K562 (cell line): ENCODE measurements at regions not wholly inside any gene's neighbourhood (a gene's known extent, or its start where the extent isn't known, plus 50 kb on each side); places are given as distances from the start of the nearest gene placed in this dataset.

ENCODE experiments used
- ATAC-seq: fragments of 200-7000 bp; cut with Tn5 transposase; 3 replicates; pipeline ENCODE4 v1.9.1; 2020; ENCODE audit warnings: moderate library complexity
- BruUV-seq: library from RNA; stranded (reverse); fragments of 400-500 nt; replicated peaks from 2 replicates; lab custom pipeline; 2021; lab: Mats Ljungman, UMichigan
- CTCF ChIA-PET: fragments of 300-600 bp; formaldehyde crosslinking; extraction: SDS; loops from one replicate; lab custom pipeline; 2021; ENCODE audit warnings: low intra/inter-chr PET ratio; lab: Yijun Ruan, JAX
- POLR2A ChIA-PET: fragments of 300-600, 350-650 bp; sonication (Branson Sonifier 250); formaldehyde crosslinking; extraction: SDS; loops from one replicate; lab custom pipeline; 2021; ENCODE audit warnings: antibody characterized with exemption, inconsistent platforms; lab: Yijun Ruan, JAX
- DNase-seq, 4 experiments: peaks; one replicate each; pipeline versions ENCODE4 v3.0.0 to v3.0.0-alpha.2; 2011 to 2018; ENCODE audit warnings: low spot score in 3 of 4, mixed read lengths in 3 of 4; ENCODE audit errors: extremely low read depth in 1 of 4
- FAIRE-seq: peaks from 2 replicates; lab custom pipeline; 2011; peaks lifted over from hg19 to GRCh38; lab: Jason Lieb, UNC
- H2AFZ ChIP-seq: 2 replicates; pipeline ENCODE4 v1.6.0; 2011; ENCODE audit warnings: low read depth, low read length, control low read depth, inconsistent platforms
- H3K27ac ChIP-seq: fragments of 200-600 bp; 3 replicates; pipeline ENCODE4 v1.8.0; 2011; ENCODE audit warnings: low read depth, mild to moderate bottlenecking, control low read depth, inconsistent platforms, low read length, moderate library complexity, mixed read lengths; ENCODE audit errors: extremely low read depth
- H3K27me3 ChIP-seq, 2 experiments: fragments of 300-600 bp in 1 of 2; 2 replicates in 1 of 2; 3 replicates in 1 of 2; pipeline versions ENCODE4 v1.6.0 to v1.8.0; 2011; ENCODE audit warnings: inconsistent platforms in 2 of 2, low read length in 2 of 2, mild to moderate bottlenecking in 1 of 2, mixed read lengths in 1 of 2, moderate library complexity in 1 of 2; ENCODE audit not compliant: control insufficient read depth in 2 of 2, insufficient read depth in 2 of 2
- H3K36me3 ChIP-seq: fragments of 300-600 bp; 3 replicates; pipeline ENCODE4 v1.8.0; 2011; ENCODE audit warnings: mild to moderate bottlenecking, low read length, inconsistent platforms; ENCODE audit not compliant: control insufficient read depth, insufficient read depth
- H3K4me1 ChIP-seq, 2 experiments: fragments of 200-600 bp in 1 of 2; replicated peaks in 1 of 2; 2 replicates in 1 of 2; 3 replicates in 1 of 2; pipeline versions ENCODE4 v1.5.1 to v1.8.0; 2011; ENCODE audit warnings: inconsistent platforms in 2 of 2, low read length in 2 of 2, mild to moderate bottlenecking in 1 of 2, mixed read lengths in 1 of 2, moderate library complexity in 1 of 2; ENCODE audit not compliant: control insufficient read depth in 2 of 2, insufficient read depth in 2 of 2
- H3K4me2 ChIP-seq: 2 replicates; pipeline ENCODE4 v1.6.1; 2011; ENCODE audit warnings: low read length, control low read depth, inconsistent platforms, mixed read lengths; ENCODE audit not compliant: insufficient read depth
- H3K4me3 ChIP-seq: fragments of 200-600 bp; sonication (generic), shearing (Covaris generic); 2 replicates; pipeline ENCODE4 v1.5.1; 2016; ENCODE audit warnings: control low read depth, inconsistent platforms
- H3K79me2 ChIP-seq: fragments of 200-600 bp; 3 replicates; pipeline ENCODE4 v1.8.0; 2011; ENCODE audit warnings: low read length, inconsistent platforms; ENCODE audit not compliant: control insufficient read depth, insufficient read depth
- H3K9ac ChIP-seq, 2 experiments: 2 replicates each; pipeline versions ENCODE4 v1.6.0 to v1.6.1; 2011; ENCODE audit warnings: low read depth in 2 of 2, low read length in 2 of 2, control low read depth in 1 of 2, inconsistent platforms in 1 of 2, mild to moderate bottlenecking in 1 of 2, mixed read lengths in 1 of 2; ENCODE audit not compliant: insufficient read depth in 1 of 2
- H3K9me1 ChIP-seq: one replicate; pipeline ENCODE4 v1.6.0; 2011; ENCODE audit warnings: inconsistent platforms, mild to moderate bottlenecking, low read length, moderate library complexity; ENCODE audit not compliant: control insufficient read depth, insufficient read depth
- H3K9me3 ChIP-seq: replicated peaks from 2 replicates; pipeline ENCODE4 v1.5.1; 2011; ENCODE audit warnings: low read depth, low read length, inconsistent platforms; ENCODE audit not compliant: control insufficient read depth, insufficient read depth
- H4K20me1 ChIP-seq: replicated peaks from 2 replicates; pipeline ENCODE4 v1.6.1; 2011; ENCODE audit warnings: low read length, inconsistent platforms, mixed read lengths; ENCODE audit not compliant: control insufficient read depth, insufficient read depth
- CHD1 ChIP-seq: fragments of 200-600 bp; sonication (generic); IDR thresholded peaks from one replicate; pipeline ENCODE4 v1.6.1; 2012; ENCODE audit warnings: mild to moderate bottlenecking, moderate library complexity, low read length, inconsistent platforms
- DEAF1 ChIP-seq: fragments of 450-650 bp; formaldehyde crosslinking; IDR thresholded peaks from 2 replicates; pipeline ENCODE4 v1.4.0; 2020; ENCODE audit warnings: mild to moderate bottlenecking, moderate library complexity
- ELF2 ChIP-seq: fragments of 250-450 bp; sonication (Bioruptor Pico); IDR thresholded peaks from 2 replicates; pipeline ENCODE4 v1.5.0; 2021; ENCODE audit warnings: mild to moderate bottlenecking
- HMG20A ChIP-seq: fragments of 450-650 bp; formaldehyde crosslinking; conservative IDR thresholded peaks from 2 replicates; pipeline ENCODE4 v1.4.0; 2020; ENCODE audit warnings: mild to moderate bottlenecking, mixed read lengths
- MCM3 ChIP-seq: fragments of 450-650 bp; IDR thresholded peaks from 2 replicates; pipeline ENCODE4 v1.6.1; 2016
- NR2C2 ChIP-seq, 2 experiments: fragments of 200-800 bp in 1 of 2; sonication (Bioruptor generic) in 1 of 2; sonication (generic) in 1 of 2; formaldehyde crosslinking in 1 of 2; IDR thresholded peaks; 2 replicates each; pipeline versions ENCODE4 v1.6.1 to v1.8.0; 2016 to 2022; ENCODE audit warnings: mild to moderate bottlenecking in 1 of 2, missing compliant biosample characterization in 1 of 2, missing genetic modification characterization in 1 of 2, missing genetic modification reagents in 1 of 2
- NR3C1 ChIP-seq: sonication (generic); formaldehyde crosslinking; IDR thresholded peaks from 2 replicates; pipeline ENCODE4 v1.8.1; 2022; ENCODE audit warnings: missing genetic modification reagents
- RBBP5 ChIP-seq: fragments of 200-600 bp; sonication (generic); IDR thresholded peaks from 2 replicates; pipeline ENCODE4 v1.6.1; 2012; ENCODE audit warnings: borderline replicate concordance, mild to moderate bottlenecking, low read length, control low read depth, inconsistent platforms; ENCODE audit not compliant: insufficient read depth, poor library complexity, severe bottlenecking
- SAFB ChIP-seq: fragments of 200-400 bp; formaldehyde crosslinking; IDR thresholded peaks from 2 replicates; pipeline ENCODE4 v1.6.1; 2017; ENCODE audit warnings: low read depth, low read length, borderline replicate concordance
- ZNF512 ChIP-seq: IDR thresholded peaks from 2 replicates; pipeline ENCODE4 v1.6.1; 2016; ENCODE audit warnings: missing genetic modification characterization, missing compliant biosample characterization
- ZNF77 ChIP-seq: fragments of 250-450 bp; sonication (Bioruptor Pico); IDR thresholded peaks from 2 replicates; pipeline ENCODE4 v1.5.0; 2020
- ZNF79 ChIP-seq: fragments of 250-450 bp; sonication (Bioruptor Pico); IDR thresholded peaks from 2 replicates; pipeline ENCODE4 v1.4.0; 2020; ENCODE audit warnings: low read depth, mild to moderate bottlenecking, moderate library complexity
- WGBS: fragments of 100-300 bp; shearing (Covaris generic); methylation state at CpG from one replicate; pipeline ENCODE4 v1.1.6; 2016; ENCODE audit warnings: low coverage, mixed read lengths; ENCODE audit not compliant: insufficient coverage; ENCODE audit errors: missing lambda C conversion rate; 5-methylcytosine and 5-hydroxymethylcytosine counted together
- in situ Hi-C: fragments of 300-500 bp; cut with MboI; formaldehyde crosslinking; loops from 4 replicates; pipeline ENCODE4 v1.15.0; 2018; ENCODE audit warnings: inconsistent platforms, mixed read lengths
- intact Hi-C: fragments of 100-400 bp; cut with micrococcal nuclease; formaldehyde crosslinking; loops from 2 replicates; pipeline ENCODE4 v1.14.2; 2022

GRCh38 chr20:29497261-29497671 lies 1760.2 kb upstream of the DEFB115 start:
- Histone ChIP-seq H3K27ac (peak overlapping the region; percentile 68; the same call in 2 of the 3 replicates), H2AFZ (peak overlapping the region; percentile 87), H3K9me3 (no peaks in the 10 kb centered on the region), H3K4me2 (peak overlapping the region; percentile 65), H4K20me1 (no peaks in the 10 kb centered on the region), H3K79me2 (peaks cover 2% of the 10 kb centered on the region; the same call in 1 of the 3 replicates), H3K9me1 (no peaks in the 10 kb centered on the region), H3K9ac (peak overlapping the region; percentile 62 to 89), H3K4me3 (peak overlapping the region; percentile 44), H3K27me3 (no peaks in the 10 kb centered on the region), H3K36me3 (no peaks in the 10 kb centered on the region), H3K4me1 (peaks cover 0 to 5% of the 10 kb centered on the region in 2 experiments; a peak in 2 of 5 replicates)
- ATAC-seq, result peak; percentile 100
- 4% methylated on average over 31 of the region's 39 CpGs for WGBS
- DNase-seq, result peak; percentile 36 to 95 (median 70)
- intact Hi-C loops, result no loop called here
- POLR2A ChIA-PET, result interaction anchor here (0.6 to 0.7 kb wide), 2 partner anchors 53 to 895 kb away, joined by 3 to 4 read pairs; no protein-coding TSS in a partner anchor
- BruUV-seq, result no TSS peak
- CTCF ChIA-PET, result no interaction called here
- FAIRE-seq, result no peak
- in situ Hi-C loops, result loop anchor here (5.0 kb wide), 1 partner anchor 420 kb away; no protein-coding TSS in a partner anchor
- no peak for TF ChIP-seq CHD1
- TF ChIP-seq ZNF512 (tag), result no peak
- TF ChIP-seq ZNF77 (CRISPR knock-in tag), result no peak
- no peak for TF ChIP-seq NR3C1 (CRISPR knock-in tag)
- no peak for TF ChIP-seq RBBP5
- TF ChIP-seq HMG20A (CRISPR knock-in tag), result no peak
- no peak for TF ChIP-seq ZNF79 (CRISPR knock-in tag)
- no peak for TF ChIP-seq ELF2 (CRISPR knock-in tag)
- peak; percentile 56; the same call in 1 of the 2 replicates for TF ChIP-seq SAFB
- no peak for TF ChIP-seq MCM3
- no peak for TF ChIP-seq DEAF1 (CRISPR knock-in tag)
- no peak for TF ChIP-seq NR2C2 (CRISPR knock-in tag; IDR thresholded peaks at IDR 0.05)
- peak; percentile 74 for TF ChIP-seq NR2C2 (tag; IDR thresholded peaks at IDR 0.05)
